SK-N-SH (cell line): ENCODE measurements at regions not wholly inside any gene's neighbourhood (a gene's known extent, or its start where the extent isn't known, plus 50 kb on each side); places are given as distances from the start of the nearest gene placed in this dataset.
A peak's percentile ranks its signal among the peaks of the same experiment; 100 is the strongest.

ENCODE experiments used
- EP300 ChIP-seq, 2 experiments: IDR thresholded peaks; 2 replicates each; pipeline versions ENCODE4 v1.4.0 to v1.6.1; 2012; ENCODE audit warnings: borderline replicate concordance in 1 of 2, low read depth in 1 of 2, low read length in 1 of 2
- EZH2phosphoT487 ChIP-seq: fragments of 200-600 bp; sonication (generic); IDR thresholded peaks from 2 replicates; pipeline ENCODE4 v1.6.1; 2017; ENCODE audit warnings: low read depth, mixed run types, mild to moderate bottlenecking, antibody characterized with exemption, moderate library complexity, borderline replicate concordance
- FOXM1 ChIP-seq: IDR thresholded peaks from 2 replicates; pipeline ENCODE4 v1.4.0; 2012; ENCODE audit warnings: low read depth, mild to moderate bottlenecking
- MAX ChIP-seq: IDR thresholded peaks from 2 replicates; pipeline ENCODE4 v1.4.0; 2012; ENCODE audit warnings: low read depth
- MEF2A ChIP-seq: IDR thresholded peaks from 2 replicates; pipeline ENCODE4 v1.4.0; 2012; ENCODE audit warnings: low read depth, borderline replicate concordance
- NFIC ChIP-seq: IDR thresholded peaks from 2 replicates; pipeline ENCODE4 v1.4.0; 2012; ENCODE audit warnings: borderline replicate concordance
- PBX3 ChIP-seq: IDR thresholded peaks from 2 replicates; pipeline ENCODE4; 2012
- RAD21 ChIP-seq: IDR thresholded peaks from 2 replicates; pipeline ENCODE4 v1.6.1; 2012; ENCODE audit warnings: mild to moderate bottlenecking, low read length
- RCOR1 ChIP-seq: fragments of 150-350 bp; IDR thresholded peaks from 2 replicates; pipeline ENCODE4 v1.6.1; 2017; ENCODE audit warnings: antibody characterized with exemption, low read length
- TAF1 ChIP-seq: IDR thresholded peaks from 2 replicates; pipeline ENCODE4 v1.6.1; 2012; ENCODE audit warnings: low read depth, mild to moderate bottlenecking, low read length, moderate library complexity, borderline replicate concordance
- TEAD4 ChIP-seq: IDR thresholded peaks from 2 replicates; pipeline ENCODE4 v1.4.0; 2012; ENCODE audit warnings: mild to moderate bottlenecking, borderline replicate concordance; ENCODE audit not compliant: insufficient read depth
- TF ChIP-seq, protein P1 (sequence below): fragments of 200-600 bp; sonication (generic); IDR thresholded peaks from 2 replicates; pipeline ENCODE4 v1.6.1; 2017; ENCODE audit warnings: antibody characterized with exemption, mild to moderate bottlenecking, moderate library complexity
- TF ChIP-seq, protein P2 (sequence below): IDR thresholded peaks from 2 replicates; pipeline ENCODE4 v1.4.0; 2012; ENCODE audit warnings: low read depth, borderline replicate concordance
- TF ChIP-seq, protein P3 (sequence below): IDR thresholded peaks from 2 replicates; pipeline ENCODE4 v1.4.0; 2012; ENCODE audit warnings: low read depth, borderline replicate concordance

DNA sequence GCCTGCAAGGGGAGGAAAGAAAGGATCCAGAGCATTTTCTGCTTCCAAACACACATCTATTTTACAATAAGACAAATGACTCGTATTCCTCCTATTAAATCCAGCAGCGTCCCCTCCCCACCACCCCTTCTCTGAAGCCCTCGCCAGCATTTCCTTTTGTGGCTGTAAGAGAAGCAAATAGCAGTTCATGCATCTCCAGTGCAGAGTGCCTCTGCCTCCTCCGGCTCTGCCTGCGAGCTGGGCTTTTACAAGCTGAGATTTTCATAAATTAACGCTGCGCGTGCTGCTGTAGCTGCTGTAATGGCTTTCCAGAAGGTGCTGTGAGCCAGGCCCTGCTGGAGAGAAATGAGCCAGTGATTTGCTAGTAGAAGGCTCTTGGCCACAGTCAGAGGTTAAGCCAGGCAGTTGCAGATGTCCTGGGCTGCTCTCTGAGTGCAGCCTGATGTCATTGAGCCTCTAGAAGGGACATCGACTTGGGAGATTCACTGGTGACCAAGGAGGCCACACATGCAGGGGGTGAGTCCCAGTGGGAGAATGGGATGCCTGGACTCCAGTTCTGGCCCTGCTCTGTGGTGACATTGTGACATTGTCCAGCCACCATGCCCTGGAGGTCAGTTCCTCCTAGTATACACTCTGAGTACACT is 134.5 kb upstream of the NAV2 start:
- TF ChIP-seq MAX (peak; percentile 65), EP300 (IDR thresholded peaks at IDR 0.05; ENCODE audit: borderline replicate concordance in 1 of 2, low read depth in 1 of 2, low read length in 1 of 2) (peak in 1 of 2 experiments; percentile 75; a peak in 2 of 4 replicates), EZH2phosphoT487 (no peak), MEF2A (no peak), TEAD4 (no peak), RAD21 (no peak; the same call in 1 of the 2 replicates), NFIC (no peak), RCOR1 (no peak), PBX3 (peak; percentile 44; the same call in 1 of the 2 replicates), FOXM1 (no peak), TAF1 (0 out of 2 replicates have a peak, but pooled peaks have one; percentile 5)
- TF ChIP-seq, protein P1, sequence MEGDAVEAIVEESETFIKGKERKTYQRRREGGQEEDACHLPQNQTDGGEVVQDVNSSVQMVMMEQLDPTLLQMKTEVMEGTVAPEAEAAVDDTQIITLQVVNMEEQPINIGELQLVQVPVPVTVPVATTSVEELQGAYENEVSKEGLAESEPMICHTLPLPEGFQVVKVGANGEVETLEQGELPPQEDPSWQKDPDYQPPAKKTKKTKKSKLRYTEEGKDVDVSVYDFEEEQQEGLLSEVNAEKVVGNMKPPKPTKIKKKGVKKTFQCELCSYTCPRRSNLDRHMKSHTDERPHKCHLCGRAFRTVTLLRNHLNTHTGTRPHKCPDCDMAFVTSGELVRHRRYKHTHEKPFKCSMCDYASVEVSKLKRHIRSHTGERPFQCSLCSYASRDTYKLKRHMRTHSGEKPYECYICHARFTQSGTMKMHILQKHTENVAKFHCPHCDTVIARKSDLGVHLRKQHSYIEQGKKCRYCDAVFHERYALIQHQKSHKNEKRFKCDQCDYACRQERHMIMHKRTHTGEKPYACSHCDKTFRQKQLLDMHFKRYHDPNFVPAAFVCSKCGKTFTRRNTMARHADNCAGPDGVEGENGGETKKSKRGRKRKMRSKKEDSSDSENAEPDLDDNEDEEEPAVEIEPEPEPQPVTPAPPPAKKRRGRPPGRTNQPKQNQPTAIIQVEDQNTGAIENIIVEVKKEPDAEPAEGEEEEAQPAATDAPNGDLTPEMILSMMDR: no peak
- TF ChIP-seq, protein P2, sequence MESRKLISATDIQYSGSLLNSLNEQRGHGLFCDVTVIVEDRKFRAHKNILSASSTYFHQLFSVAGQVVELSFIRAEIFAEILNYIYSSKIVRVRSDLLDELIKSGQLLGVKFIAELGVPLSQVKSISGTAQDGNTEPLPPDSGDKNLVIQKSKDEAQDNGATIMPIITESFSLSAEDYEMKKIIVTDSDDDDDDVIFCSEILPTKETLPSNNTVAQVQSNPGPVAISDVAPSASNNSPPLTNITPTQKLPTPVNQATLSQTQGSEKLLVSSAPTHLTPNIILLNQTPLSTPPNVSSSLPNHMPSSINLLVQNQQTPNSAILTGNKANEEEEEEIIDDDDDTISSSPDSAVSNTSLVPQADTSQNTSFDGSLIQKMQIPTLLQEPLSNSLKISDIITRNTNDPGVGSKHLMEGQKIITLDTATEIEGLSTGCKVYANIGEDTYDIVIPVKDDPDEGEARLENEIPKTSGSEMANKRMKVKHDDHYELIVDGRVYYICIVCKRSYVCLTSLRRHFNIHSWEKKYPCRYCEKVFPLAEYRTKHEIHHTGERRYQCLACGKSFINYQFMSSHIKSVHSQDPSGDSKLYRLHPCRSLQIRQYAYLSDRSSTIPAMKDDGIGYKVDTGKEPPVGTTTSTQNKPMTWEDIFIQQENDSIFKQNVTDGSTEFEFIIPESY: no peak
- TF ChIP-seq, protein P3, sequence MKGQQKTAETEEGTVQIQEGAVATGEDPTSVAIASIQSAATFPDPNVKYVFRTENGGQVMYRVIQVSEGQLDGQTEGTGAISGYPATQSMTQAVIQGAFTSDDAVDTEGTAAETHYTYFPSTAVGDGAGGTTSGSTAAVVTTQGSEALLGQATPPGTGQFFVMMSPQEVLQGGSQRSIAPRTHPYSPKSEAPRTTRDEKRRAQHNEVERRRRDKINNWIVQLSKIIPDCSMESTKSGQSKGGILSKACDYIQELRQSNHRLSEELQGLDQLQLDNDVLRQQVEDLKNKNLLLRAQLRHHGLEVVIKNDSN: no peak
